ENCODE measurements at regions not wholly inside any gene's neighbourhood (a gene's known extent, or its start where the extent isn't known, plus 50 kb on each side); places are given as distances from the start of the nearest gene placed in this dataset.

DNA sequence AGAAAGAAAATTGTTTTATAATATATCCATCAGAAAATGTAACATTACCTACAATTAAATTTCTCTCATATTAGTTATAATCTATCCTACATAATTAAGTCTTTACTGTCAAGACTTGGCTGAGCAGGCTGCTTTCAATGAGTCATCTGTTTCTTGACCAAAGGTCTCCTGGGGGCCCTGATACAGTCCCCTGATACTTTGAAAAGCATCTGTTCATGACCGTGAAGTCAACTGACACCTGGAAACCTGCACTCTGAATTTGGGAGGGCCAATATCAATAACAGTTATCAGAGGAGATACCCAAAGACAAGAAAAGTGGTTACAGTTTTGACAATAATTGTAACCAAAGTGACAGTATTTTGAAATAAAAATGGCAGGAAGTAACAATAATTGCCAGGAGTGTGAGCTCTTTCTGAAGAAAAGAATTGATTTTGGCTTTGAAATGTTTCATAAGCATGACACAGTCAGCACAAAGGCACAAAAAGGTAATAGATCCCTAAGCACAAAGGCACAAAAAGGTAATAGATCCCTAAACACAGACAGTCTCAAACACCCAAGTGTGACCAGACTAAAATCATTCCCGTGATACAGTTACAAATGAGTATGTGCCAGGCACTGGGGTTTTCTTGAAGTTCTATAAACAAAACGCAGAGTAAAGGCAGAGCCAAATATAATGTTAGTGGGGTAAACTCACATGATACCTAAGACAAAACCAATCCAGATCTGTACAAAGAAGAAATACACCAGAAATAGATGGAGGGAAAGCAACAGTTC lies 260.7 kb downstream of the PLOD2 start:
- H3K9me3 ChIP-seq (ENCODE audit: insufficient read depth, low read depth), result no peaks in the 10 kb centered on the region
- H3K4me2 ChIP-seq, result no peak overlapping the region
- no peaks in the 10 kb centered on the region for H3K9me2 ChIP-seq (ENCODE audit: insufficient read depth)
- no peak overlapping the region for H3K4me3 ChIP-seq
- intact Hi-C loops (cut with micrococcal nuclease; ENCODE audit: unreplicated experiment), result no loop called here
- H2AFZ ChIP-seq, result no peak overlapping the region
- POLR2A ChIA-PET (ENCODE audit: unreplicated experiment), result no interaction called here
- no peak for DNase-seq
- H3K4me1 ChIP-seq (replicated peaks; ENCODE audit: insufficient read depth), result no peaks in the 10 kb centered on the region
- H3K27ac ChIP-seq, result no peak overlapping the region
- H4K20me1 ChIP-seq (ENCODE audit: insufficient read depth), result no peaks in the 10 kb centered on the region
- no TSS peak for BruUV-seq (replicated peaks)
- TF ChIP-seq, protein P1, sequence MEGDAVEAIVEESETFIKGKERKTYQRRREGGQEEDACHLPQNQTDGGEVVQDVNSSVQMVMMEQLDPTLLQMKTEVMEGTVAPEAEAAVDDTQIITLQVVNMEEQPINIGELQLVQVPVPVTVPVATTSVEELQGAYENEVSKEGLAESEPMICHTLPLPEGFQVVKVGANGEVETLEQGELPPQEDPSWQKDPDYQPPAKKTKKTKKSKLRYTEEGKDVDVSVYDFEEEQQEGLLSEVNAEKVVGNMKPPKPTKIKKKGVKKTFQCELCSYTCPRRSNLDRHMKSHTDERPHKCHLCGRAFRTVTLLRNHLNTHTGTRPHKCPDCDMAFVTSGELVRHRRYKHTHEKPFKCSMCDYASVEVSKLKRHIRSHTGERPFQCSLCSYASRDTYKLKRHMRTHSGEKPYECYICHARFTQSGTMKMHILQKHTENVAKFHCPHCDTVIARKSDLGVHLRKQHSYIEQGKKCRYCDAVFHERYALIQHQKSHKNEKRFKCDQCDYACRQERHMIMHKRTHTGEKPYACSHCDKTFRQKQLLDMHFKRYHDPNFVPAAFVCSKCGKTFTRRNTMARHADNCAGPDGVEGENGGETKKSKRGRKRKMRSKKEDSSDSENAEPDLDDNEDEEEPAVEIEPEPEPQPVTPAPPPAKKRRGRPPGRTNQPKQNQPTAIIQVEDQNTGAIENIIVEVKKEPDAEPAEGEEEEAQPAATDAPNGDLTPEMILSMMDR (conservative IDR thresholded peaks at IDR 0.05), result no peak
- TF ChIP-seq EZH2 (IDR thresholded peaks at IDR 0.05; ENCODE audit: low read depth), result no peak
- H3K36me3 ChIP-seq (ENCODE audit: low read depth), result no peaks in the 10 kb centered on the region
- no peaks in the 10 kb centered on the region for H3K27me3 ChIP-seq (ENCODE audit: insufficient read depth, low read depth)
- CTCF ChIA-PET, result no interaction called here
- H3K79me2 ChIP-seq (ENCODE audit: low read depth), result no peaks in the 10 kb centered on the region
- H3F3A ChIP-seq (ENCODE audit: insufficient read depth, low read depth), result no peaks in the 10 kb centered on the region

DNA sequence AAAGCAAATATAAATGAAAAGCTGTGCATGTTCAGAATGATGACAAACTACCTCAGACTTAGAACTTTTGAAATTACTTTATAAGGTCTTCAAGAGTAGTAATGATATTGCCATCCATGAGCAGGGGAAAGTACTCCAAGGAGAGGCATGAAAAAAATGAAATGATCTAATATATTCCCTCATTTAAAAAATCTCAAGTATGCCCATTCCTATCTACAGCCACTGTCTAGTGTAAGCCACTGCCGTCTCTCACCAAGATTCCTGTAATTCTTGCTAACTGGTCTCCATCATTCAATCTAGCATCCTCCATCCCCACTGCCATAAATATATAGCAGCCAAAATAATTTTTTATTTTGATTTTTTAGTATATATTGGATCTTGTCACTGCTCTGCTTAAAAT lies 258.8 kb downstream of the PLOD2 start:
- no peaks in the 10 kb centered on the region for H3K36me3 ChIP-seq (ENCODE audit: low read depth)
- H3K9me2 ChIP-seq (ENCODE audit: insufficient read depth), result no peaks in the 10 kb centered on the region
- BruUV-seq (replicated peaks), result no TSS peak
- H3K4me1 ChIP-seq (replicated peaks; ENCODE audit: insufficient read depth), result no peaks in the 10 kb centered on the region
- no peaks in the 10 kb centered on the region for H4K20me1 ChIP-seq (ENCODE audit: insufficient read depth)
- POLR2A ChIA-PET (ENCODE audit: unreplicated experiment), result no interaction called here
- DNase-seq, result no peak
- CTCF ChIA-PET, result no interaction called here
- H3K4me2 ChIP-seq, result no peak overlapping the region
- no peaks in the 10 kb centered on the region for H3K79me2 ChIP-seq (ENCODE audit: low read depth)
- H3K27me3 ChIP-seq (ENCODE audit: insufficient read depth, low read depth), result no peaks in the 10 kb centered on the region
- H3K27ac ChIP-seq, result no peak overlapping the region
- H3K9me3 ChIP-seq (ENCODE audit: insufficient read depth, low read depth), result no peaks in the 10 kb centered on the region
- no peak overlapping the region for H2AFZ ChIP-seq
- no peak for TF ChIP-seq EZH2 (IDR thresholded peaks at IDR 0.05; ENCODE audit: low read depth)
- TF ChIP-seq, protein P1 (conservative IDR thresholded peaks at IDR 0.05), result no peak
- H3F3A ChIP-seq (ENCODE audit: insufficient read depth, low read depth), result no peaks in the 10 kb centered on the region
- H3K4me3 ChIP-seq, result no peak overlapping the region
- intact Hi-C loops (cut with micrococcal nuclease; ENCODE audit: unreplicated experiment), result no loop called here

DNA sequence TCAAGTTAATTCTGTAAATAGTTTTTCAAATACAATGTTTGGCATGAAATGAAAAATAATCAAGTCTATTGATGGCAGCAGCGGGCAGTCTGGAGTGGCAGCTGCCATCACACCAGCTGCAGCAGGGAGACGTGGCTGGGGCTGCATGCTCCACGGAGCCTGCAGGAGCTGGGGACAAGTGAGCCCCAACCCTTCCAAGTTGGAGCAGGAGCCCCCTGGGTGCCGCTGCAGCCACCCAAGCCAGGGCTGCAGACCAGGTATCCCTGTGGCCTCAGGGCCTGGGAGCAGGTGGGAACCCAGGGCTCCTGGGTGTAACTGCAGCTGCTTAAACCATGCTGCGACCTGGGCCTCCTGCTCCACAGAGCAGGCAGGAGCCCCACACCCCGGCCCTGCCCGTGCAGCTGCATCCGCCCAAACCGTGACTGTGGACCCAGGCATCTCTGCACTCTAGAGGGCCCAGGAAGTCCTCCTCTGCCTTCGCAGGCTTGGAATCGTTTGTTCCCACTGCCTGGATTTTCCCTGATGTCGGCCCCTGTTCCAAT lies 257.4 kb downstream of the PLOD2 start:
- Histone ChIP-seq H3K4me2 (no peak overlapping the region), H3K9me3 (ENCODE audit: insufficient read depth, low read depth) (no peaks in the 10 kb centered on the region), H4K20me1 (ENCODE audit: insufficient read depth) (no peaks in the 10 kb centered on the region), H3K79me2 (ENCODE audit: low read depth) (no peaks in the 10 kb centered on the region), H2AFZ (no peak overlapping the region), H3F3A (ENCODE audit: insufficient read depth, low read depth) (no peaks in the 10 kb centered on the region), H3K4me3 (no peak overlapping the region), H3K4me1 (replicated peaks; ENCODE audit: insufficient read depth) (no peaks in the 10 kb centered on the region), H3K27me3 (ENCODE audit: insufficient read depth, low read depth) (no peaks in the 10 kb centered on the region), H3K27ac (no peak overlapping the region), H3K9me2 (ENCODE audit: insufficient read depth) (no peaks in the 10 kb centered on the region), H3K36me3 (ENCODE audit: low read depth) (no peaks in the 10 kb centered on the region)
- POLR2A ChIA-PET (ENCODE audit: unreplicated experiment), result no interaction called here
- CTCF ChIA-PET, result no interaction called here
- intact Hi-C loops (cut with micrococcal nuclease; ENCODE audit: unreplicated experiment), result no loop called here
- DNase-seq, result no peak
- TF ChIP-seq, protein P1 (conservative IDR thresholded peaks at IDR 0.05), result no peak
- no peak for TF ChIP-seq EZH2 (IDR thresholded peaks at IDR 0.05; ENCODE audit: low read depth)
- no TSS peak for BruUV-seq (replicated peaks)

All from PC-9 (cell line).